DMS153 treated with DMSO at 0.1 percent for 48 hours (cell line): ENCODE measurements at regions not wholly inside any gene's neighbourhood (a gene's known extent, or its start where the extent isn't known, plus 50 kb on each side); places are given as distances from the start of the nearest gene placed in this dataset.

Experiments
- DNase-seq: peaks from one replicate; lab custom pipeline; 2025; ENCODE audit not compliant: unreplicated experiment; lab: John Stamatoyannopoulos, UW

GRCh38 chr11:109791337-109791736 is 301.9 kb upstream of the ZC3H12C start:
- no peak for DNase-seq

- DNase-seq, result no peak
Observed at GRCh38 chr11:109794501-109794900, 298.7 kb upstream of the ZC3H12C start.

- no peak for DNase-seq
Observed at GRCh38 chr11:109795234-109795633, 298.0 kb upstream of the ZC3H12C start.

DNA sequence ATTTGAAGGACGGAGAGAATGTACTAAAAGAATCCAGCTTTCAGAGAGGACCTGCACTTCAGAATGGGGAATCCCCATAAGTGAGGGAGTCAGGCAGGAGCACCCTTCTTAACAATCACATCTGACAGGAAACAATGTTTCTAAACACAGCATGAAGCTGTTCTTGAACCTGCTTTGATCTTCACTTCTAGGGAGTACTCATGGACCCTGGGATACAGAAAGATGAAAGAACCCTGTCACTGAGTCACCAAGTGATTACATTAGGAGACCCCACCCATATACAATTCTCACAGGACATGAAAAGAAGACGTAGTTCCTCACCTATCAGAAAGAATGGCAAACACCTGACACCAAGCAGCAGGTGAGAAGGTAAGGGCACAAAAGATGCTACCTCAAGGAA is 296.9 kb upstream of the ZC3H12C start:
- DNase-seq, result no peak

GRCh38 chr11:109798521-109798920 is 294.7 kb upstream of the ZC3H12C start:
- no peak for DNase-seq

GRCh38 chr11:109799604-109800003 is 293.6 kb upstream of the ZC3H12C start:
- no peak for DNase-seq

- DNase-seq, result no peak
Observed at GRCh38 chr11:109804911-109805310, 288.3 kb upstream of the ZC3H12C start.

GRCh38 chr11:109806205-109806604 is 287.0 kb upstream of the ZC3H12C start:
- DNase-seq, result no peak

DNA sequence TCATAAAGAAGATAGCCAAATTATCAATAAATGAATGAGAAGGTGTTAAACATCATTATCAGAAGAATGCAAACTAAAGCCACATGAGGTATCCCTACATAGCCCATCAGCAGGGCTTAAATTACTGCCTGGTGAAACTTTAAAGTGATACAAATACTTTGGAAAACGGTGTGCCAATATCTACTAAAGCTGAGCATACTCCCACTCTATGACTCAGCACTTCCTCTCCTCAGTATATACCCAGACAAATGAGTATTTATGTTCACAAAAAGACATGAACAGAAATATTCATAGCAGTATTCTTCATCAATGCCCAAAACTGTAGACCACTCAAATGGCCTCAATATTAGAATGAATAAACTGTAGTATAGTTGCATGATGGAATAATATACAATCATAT is 284.6 kb upstream of the ZC3H12C start:
- no peak for DNase-seq

DNA sequence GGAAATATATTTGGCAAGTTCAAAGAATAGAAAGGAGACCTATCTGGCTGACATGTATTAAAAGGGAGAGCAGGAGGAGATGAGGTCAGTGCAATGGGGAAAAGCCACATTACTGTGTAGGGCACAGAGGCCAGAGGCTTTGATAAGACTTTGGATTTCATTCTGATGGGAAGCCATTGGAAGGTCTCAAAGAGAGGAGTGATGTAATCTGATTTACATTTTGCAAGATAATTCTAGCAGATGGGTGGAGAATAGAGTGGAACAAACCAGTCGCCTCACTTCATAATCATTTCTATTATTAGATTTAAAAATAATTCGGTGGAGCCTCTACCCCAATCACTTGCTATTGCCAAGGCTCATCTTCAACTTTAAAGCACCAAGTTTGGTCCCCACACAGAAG is 278.4 kb upstream of the ZC3H12C start:
- DNase-seq, result no peak

- DNase-seq, result no peak
Observed at GRCh38 chr11:109815500-109816150, 277.6 kb upstream of the ZC3H12C start.

DNA sequence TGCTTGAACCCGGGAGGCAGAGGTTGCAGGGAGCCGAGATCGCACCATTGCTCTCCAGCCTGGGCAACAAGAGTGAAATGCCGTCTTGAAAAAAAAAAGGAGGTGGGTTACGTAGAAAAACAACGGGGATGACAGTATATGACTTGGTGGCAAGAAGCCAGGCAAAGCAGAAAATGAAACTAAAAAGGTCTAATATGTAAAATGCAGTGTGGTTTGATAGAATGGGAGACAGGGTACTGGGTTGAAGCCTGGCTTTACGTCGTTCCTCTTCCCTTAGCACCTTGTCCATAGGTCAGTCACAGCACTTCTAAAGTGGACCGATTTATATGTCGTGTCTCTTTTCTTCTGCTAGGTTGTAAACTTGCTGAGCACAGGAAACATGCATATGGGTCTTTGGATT is 274.9 kb upstream of the ZC3H12C start:
- no peak for DNase-seq

- no peak for DNase-seq
Observed at GRCh38 chr11:109819410-109819809, 273.8 kb upstream of the ZC3H12C start.

- no peak for DNase-seq
Observed at GRCh38 chr11:109821511-109821910, 271.7 kb upstream of the ZC3H12C start.

- DNase-seq, result no peak
Observed at GRCh38 chr11:109822436-109823102, 270.6 kb upstream of the ZC3H12C start.

- DNase-seq, result no peak
Observed at GRCh38 chr11:109828387-109828786, 264.8 kb upstream of the ZC3H12C start.

DNA sequence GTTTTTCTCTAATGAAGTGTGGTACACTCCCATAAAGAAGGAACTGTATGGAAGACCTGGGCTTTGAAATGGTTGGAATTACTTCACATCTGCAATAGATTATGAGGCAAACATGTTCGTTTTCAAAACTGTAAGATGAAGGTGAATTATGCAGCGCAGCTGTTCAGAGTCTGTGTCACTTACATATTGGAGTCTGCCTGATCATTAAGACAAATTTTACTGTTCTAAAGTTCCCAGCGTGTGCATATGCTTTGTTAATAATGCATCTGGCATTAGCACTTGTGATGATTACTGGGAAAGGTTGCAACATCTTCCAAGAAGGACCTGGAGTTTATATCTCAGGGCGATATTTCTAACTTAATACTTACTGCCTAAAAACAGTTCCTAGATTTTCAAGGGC is 255.2 kb upstream of the ZC3H12C start:
- no peak for DNase-seq

- no peak for DNase-seq
Observed at GRCh38 chr11:109845437-109845836, 247.8 kb upstream of the ZC3H12C start.

DNA sequence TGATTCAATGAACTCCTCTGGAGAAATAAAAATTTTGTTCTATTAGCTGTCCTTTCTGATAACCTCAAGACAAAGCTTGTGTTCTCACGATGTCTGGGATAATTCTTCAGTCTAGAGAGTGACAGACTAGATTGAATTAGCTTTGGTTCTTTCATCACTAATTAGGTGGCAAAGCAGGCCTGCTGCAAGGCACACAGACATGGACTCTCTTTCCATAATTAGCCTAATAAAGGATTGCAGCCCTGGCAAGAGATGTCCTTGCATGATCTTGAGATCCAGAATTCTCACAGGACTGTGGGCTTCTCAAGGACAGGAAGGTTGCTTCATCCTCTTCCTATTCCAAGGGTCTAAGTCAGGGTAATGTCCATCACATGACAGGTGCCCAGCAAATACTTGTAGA is 245.6 kb upstream of the ZC3H12C start:
- DNase-seq, result no peak

DNA sequence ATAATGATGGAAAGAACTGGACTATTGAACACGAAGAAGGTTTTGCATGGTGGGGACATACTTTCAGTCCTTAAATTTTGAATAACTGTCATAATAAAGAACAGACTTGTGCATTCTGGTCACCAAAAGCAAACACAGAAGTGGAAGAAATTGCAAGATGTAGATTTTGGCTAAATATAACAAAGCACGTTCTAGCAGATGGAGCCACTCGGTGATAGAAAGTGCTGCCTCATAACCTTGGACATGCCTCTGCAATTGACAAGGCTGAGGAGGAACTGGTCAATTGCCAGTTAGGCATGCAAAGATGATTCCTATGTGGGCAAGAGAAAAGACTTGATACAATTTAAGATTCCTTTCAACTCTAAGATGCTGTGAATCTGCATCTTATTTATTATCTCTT is 244.1 kb upstream of the ZC3H12C start:
- DNase-seq, result no peak

DNA sequence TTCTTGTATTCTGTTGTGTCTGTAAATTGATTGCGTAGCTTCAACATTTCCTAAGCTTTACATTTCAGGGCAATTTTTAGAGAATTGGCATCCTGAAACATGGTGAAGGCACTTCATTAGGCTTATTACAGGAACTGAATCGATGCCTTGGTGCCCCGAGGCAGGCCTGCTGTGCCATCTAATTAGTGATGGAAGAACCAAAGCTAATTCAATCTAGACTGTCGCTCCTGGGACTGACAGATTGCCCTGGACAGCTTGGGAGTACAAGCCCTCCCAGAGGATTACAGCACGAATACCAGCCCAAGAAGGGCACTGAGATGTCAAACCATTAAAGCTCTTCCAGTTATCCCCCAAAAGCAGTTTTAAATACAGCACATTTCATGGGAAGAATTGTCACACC is 243.2 kb upstream of the ZC3H12C start:
- DNase-seq, result no peak

- no peak for DNase-seq
Observed at GRCh38 chr11:109851780-109852390, 241.3 kb upstream of the ZC3H12C start.
